Mesenteric fat pad (tissue), 1 donor: ENCODE measurements at regions not wholly inside any gene's neighbourhood (a gene's known extent, or its start where the extent isn't known, plus 50 kb on each side); places are given as distances from the start of the nearest gene placed in this dataset.
"Not testable (repeated sequence)": the region's sequence is repeated elsewhere in the genome, so short reads cannot be mapped to it uniquely, and the experiment has no call there.

Source experiments
- DNase-seq: peaks from one replicate; pipeline ENCODE4 v3.0.0-alpha.2; 2020; ENCODE audit warnings: low spot score
- donor health status: DM: yes; HTN: yes; CAD: no.

DNA sequence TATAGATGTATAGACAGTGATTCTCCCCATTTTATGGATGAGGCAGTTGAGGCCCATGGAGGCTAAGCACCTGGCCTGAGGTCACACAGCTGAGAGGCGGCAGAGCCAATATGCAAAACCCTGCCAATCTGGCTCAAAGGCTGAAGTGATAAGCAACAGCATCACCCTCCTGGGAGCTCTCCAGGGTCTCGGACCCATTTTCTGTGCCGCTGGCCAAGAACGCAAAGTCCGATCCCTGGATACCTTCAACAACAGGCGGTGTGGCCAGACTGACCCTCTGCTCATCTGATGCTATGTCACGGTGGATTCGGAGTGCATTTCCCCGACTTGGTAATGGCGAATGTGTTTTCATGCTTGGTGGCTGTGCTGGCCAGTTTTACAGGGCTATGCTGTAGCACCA is 595.0 kb downstream of the TBC1D22A start:
- DNase-seq = peak; percentile 69

GRCh38 chr22:47357086-47357485 is 594.6 kb downstream of the TBC1D22A start:
- peak; percentile 62 for DNase-seq

DNA sequence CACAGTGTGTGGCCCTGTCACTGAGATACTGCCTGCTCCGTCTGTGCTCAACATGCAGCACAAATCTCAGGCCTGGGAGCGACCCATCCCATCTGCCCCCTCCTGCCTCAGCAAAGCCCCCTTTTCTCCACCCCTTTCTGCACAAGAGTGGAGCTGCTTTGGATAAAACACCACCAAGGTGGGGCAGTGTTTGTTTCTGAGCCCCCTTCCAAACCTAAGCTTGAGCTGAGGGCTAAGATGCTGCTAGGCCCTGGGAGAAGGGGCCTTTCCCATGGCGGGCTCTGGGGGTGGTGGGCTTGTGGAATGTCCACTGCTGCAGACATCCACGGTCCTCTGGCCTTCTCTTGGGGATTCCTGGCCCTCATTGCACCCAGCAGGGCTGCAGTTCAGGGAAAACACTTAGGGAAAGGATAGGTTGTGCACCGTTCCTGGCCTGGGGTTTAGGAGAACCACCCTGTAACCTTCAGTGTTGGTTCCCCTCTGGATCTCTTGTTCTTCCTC is 594.1 kb downstream of the TBC1D22A start:
- peak; percentile 71 for DNase-seq

- DNase-seq = no peak
These were observed 593.5 kb downstream of the TBC1D22A start for GRCh38 chr22:47355776-47356510.

DNA sequence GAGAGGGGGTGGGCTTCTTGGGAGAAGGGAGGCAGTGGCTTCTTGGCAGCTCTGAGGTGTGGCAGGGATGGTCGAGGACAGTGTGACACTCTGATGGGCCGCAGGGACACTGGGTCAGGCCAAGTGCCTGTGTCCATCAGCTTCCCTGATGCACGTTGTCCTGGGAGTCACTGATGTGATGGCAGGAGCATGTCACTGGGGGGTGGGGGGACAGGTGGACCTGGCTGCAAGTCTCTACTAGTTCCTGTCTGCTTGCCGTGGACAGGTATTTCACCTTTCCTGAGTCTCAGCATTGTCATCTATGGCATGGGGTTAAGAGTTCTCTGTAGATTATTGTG is 592.9 kb downstream of the TBC1D22A start:
- no peak for DNase-seq

DNA sequence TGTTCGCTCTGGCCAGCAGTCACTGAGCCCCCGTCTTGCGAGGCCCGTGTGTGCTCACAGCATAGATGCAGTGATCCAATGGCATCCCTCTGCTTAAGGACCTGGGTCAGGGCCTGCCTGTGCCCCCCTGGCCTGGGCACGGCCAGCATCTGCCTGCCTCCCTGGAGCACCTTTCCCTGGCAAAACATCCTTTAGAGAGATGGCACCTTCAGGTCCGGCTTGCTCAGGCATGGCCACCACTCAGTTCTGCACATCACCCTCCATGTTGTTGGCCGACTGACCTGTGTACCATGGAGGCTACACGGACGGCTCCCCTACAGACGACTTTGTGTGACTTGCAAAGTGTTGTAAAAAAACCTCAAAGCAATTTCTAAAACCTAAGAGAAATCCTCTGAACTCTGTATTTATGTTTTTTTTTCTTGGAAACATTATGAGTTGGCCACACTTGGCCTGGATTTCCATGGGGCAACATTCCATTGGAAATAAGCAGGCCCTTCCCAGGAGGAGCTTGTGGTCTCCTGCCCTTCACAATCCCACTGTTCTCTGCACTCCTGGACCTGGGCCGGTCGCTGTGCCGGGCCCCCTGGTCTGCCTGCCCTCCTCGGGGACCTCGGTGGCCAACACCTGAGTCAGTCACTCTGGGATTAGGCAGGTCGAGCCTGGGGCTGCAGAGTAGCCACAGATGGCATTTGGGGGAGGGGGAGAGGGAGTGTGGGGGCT is 592.4 kb downstream of the TBC1D22A start:
- peak; percentile 64 for DNase-seq

GRCh38 chr22:47352920-47353700 is 590.7 kb downstream of the TBC1D22A start:
- peak; percentile 81 for DNase-seq

DNA sequence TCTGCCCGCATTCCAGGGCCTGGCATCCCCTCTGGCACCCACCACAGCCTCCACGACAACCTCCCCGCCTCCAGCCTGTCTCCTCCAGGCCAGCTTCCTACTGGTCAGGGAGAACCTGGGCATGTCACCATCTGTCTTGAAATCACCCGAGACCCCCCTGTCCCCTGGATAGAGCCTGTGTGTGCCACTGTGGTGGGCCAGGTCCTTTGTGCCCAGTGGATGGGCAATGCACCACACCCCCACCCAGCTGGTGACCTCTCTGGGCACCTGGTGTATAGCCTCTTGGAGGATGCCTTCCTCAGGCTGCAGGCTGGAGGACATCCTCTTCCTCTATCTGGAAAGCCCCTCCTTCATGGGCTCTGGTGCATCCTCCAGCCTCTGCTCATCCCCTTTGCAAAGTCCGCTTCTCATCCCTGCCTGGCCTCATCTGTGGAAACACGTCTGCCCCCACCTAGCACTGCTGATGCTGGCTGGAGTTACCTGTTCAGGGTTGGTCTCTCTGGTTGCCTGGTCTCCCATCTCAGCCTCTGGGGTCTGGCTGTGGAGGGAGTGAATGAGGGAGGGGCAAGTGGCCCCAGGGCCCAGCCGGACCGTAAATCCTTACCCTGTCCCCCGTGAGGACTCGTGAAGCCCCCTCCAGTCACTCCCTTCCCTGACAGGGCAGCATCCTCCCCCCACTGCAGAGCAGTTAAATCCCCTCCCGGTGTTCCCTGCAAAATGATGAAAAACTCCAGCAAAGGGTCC is 589.6 kb downstream of the TBC1D22A start:
- DNase-seq = peak; percentile 77

DNA sequence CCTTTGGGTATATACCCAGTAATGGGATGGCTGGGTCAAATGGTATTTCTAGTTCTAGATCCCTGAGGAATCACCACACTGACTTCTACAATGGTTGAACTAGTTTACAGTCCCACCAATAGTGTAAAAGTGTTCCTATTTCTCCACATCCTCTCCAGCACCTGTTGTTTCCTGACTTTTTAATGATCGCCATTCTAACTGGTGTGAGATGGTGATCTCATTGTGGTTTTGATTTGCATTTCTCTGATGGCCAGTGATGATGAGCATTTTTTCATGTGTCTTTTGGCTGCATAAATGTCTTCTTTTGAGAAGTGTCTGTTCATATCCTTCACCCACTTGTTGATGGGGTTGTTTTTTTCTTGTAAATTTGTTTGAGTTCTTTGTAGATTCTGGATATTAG is 583.8 kb downstream of the TBC1D22A start:
- DNase-seq = not testable (repeated sequence)

DNA sequence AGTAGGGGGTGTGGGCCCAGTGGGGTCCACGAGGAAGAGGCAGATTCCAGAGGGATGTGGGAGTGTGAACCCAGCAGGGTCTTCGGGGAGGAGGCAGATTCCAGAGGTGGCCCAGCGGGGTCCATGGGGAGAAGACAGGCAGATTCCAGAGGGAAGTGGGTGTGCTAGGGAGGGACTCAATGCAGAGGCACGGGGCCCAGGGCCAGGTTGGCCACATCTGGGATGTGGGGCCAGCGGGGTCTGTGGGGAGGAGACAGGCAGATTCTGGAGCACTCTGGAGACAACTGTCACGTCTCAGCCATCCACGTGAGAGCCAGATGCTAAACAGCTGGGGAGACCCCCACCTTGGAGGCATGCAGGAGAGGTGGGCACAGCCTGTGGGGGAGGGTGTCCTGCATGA is 582.6 kb downstream of the TBC1D22A start:
- no peak for DNase-seq

- DNase-seq = no peak
These were observed 582.0 kb downstream of the TBC1D22A start for GRCh38 chr22:47344414-47344813.

GRCh38 chr22:47343611-47344010 is 581.2 kb downstream of the TBC1D22A start:
- no peak for DNase-seq

DNA sequence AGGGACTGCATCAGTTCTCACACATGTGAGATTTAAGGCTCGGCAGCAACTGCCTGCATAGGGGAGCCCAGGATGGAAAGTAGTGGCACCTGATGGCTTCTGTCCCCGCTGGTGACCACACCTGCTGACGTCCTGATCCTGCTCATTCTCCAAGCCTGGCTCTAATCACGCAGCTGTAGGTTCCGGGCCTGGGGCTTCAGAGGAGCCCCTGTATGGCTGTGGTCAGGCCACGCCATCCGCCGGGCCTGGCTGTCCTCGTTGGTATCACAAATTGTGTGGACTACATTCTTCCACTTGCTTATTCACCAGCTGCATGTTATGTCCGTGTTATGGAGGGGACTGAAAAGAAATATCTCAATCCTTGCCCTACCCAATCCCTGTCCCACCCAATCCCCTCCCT is 580.0 kb downstream of the TBC1D22A start:
- no peak for DNase-seq

DNA sequence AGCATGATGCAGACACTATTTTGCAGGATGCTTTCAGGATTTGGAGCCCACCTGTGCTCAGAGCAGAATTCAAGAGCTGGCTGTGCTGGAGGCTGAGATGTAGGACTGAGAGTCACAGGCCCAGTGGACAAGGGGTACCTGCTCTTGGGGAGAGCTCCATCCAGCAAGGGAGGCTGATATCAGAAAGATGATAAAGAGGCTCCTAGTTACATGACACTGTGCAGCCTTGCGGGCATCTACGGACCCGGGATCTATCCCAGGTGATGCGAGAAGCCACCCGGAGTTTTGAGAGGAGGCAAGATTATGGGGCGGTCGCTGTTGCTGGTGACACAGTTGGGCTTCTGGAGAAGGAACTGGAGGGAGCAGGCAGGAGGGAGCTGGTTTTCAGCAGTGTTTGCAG is 579.0 kb downstream of the TBC1D22A start:
- no peak for DNase-seq

GRCh38 chr22:47340851-47341436 is 578.5 kb downstream of the TBC1D22A start:
- DNase-seq = no peak

- no peak for DNase-seq
These were observed 574.7 kb downstream of the TBC1D22A start for GRCh38 chr22:47337161-47337621.

DNA sequence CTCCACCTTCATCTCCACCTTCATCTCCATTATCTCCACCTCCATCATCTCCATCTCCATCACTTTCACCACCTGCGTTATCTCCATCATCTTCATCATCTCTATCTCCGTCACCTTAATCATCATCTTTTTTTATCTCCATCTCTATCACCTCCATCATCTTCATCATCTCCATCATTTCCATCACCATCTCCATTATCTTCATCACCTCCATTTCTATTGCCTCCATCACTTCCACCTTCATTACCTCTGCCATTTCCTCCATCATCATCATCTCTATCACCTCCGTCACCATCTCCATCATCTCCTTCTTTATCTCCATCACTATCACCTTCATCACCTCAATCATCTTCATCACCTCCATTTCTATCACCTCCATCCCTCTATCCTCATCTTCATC is 573.5 kb downstream of the TBC1D22A start:
- DNase-seq = no peak

DNA sequence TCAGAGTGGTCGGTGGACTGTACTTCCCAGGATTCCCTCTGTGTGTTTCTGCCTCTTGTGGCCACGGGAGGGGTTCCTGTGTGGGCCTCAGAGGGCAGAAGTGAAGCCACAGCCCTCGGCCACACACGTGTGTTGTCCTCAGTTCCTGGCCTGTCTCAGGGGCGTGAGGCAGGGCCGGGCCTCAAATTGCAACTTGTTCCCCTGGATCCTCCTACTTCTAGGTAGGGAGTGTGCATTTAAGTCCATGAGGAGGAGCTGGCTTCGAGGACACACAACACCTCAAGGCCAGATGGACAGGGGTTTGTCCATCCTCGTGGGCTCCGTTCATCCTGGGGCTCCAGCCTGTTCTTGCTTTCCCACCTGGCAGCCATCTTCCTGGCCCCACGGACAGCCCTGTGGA is 573.0 kb downstream of the TBC1D22A start:
- DNase-seq = peak; percentile 18

- peak; percentile 37 for DNase-seq
These were observed 572.2 kb downstream of the TBC1D22A start for GRCh38 chr22:47334601-47335000.

DNA sequence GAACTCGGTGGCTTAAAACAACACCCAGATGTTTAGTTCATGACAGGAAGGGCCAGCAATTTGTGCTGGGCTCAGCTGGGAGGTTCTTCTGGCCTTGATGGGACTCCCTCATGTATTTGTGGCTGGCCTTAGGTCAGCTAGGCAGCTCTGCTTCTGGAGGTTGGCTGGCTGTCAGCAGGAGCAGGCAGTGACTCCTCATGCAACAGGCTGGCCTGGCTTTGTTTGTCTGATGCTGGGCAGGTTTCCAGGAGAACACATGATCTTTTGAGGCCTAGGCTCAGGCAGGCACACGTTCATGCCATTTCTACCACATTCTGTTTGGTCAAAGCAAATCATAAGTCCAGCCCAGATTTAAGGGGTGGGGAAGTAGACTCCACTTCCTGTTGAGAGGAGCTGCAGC is 571.2 kb downstream of the TBC1D22A start:
- peak; percentile 53 for DNase-seq
